ENCODE measurements at regions not wholly inside any gene's neighbourhood (a gene's known extent, or its start where the extent isn't known, plus 50 kb on each side); places are given as distances from the start of the nearest gene placed in this dataset.

- DNase-seq (ENCODE audit: low read depth) = peak; percentile 16
- TF ChIP-seq CTCF (IDR thresholded peaks at IDR 0.05; ENCODE audit: insufficient read depth, low read depth, low read length, missing control alignments) = no peak
- H3K4me3 ChIP-seq (ENCODE audit: low read length) = no peak overlapping the region
These were observed 177.8 kb downstream of the SERPINI1 start for GRCh38 chr3:167913219-167913835.

- no peak for TF ChIP-seq CTCF (IDR thresholded peaks at IDR 0.05; ENCODE audit: insufficient read depth, low read depth, low read length, missing control alignments)
- no peak overlapping the region for H3K4me3 ChIP-seq (ENCODE audit: low read length)
- no peak for DNase-seq (ENCODE audit: low read depth)
These were observed 174.4 kb downstream of the SERPINI1 start for GRCh38 chr3:167909952-167910351.

- no peak for TF ChIP-seq CTCF (IDR thresholded peaks at IDR 0.05; ENCODE audit: insufficient read depth, low read depth, low read length, missing control alignments)
- DNase-seq (ENCODE audit: low read depth) = no peak
- H3K4me3 ChIP-seq (ENCODE audit: low read length) = no peak overlapping the region
These were observed 174.0 kb downstream of the SERPINI1 start for GRCh38 chr3:167909504-167909896.

- no peak overlapping the region for H3K4me3 ChIP-seq (ENCODE audit: low read length)
- no peak for TF ChIP-seq CTCF (IDR thresholded peaks at IDR 0.05; ENCODE audit: insufficient read depth, low read depth, low read length, missing control alignments)
These were observed 173.4 kb downstream of the SERPINI1 start for GRCh38 chr3:167908746-167909503.

GRCh38 chr3:167908221-167908620 lies 172.7 kb downstream of the SERPINI1 start:
- no peak overlapping the region for H3K4me3 ChIP-seq (ENCODE audit: low read length)
- TF ChIP-seq CTCF (IDR thresholded peaks at IDR 0.05; ENCODE audit: insufficient read depth, low read depth, low read length, missing control alignments) = no peak
- no peak for DNase-seq (ENCODE audit: low read depth)

More at GRCh38 chr3:167908746-167909503, 173.4 kb downstream of the SERPINI1 start:
- no peak for DNase-seq (ENCODE audit: low read depth)

- no peak overlapping the region for H3K4me3 ChIP-seq (ENCODE audit: low read length)
- no peak for DNase-seq (ENCODE audit: low read depth)
- TF ChIP-seq CTCF (IDR thresholded peaks at IDR 0.05; ENCODE audit: insufficient read depth, low read depth, low read length, missing control alignments) = no peak
These were observed 165.6 kb downstream of the SERPINI1 start for GRCh38 chr3:167901138-167901537.

Data from epithelial cell of esophagus (primary cell).